NB4 (cell line): ENCODE measurements at regions not wholly inside any gene's neighbourhood (a gene's known extent, or its start where the extent isn't known, plus 50 kb on each side); places are given as distances from the start of the nearest gene placed in this dataset.

Experiments used
- CTCF ChIP-seq: IDR thresholded peaks from one replicate; pipeline ENCODE4 v1.5.1; 2012; ENCODE audit warnings: low read depth, low read length
- MAX ChIP-seq: IDR thresholded peaks from 2 replicates; pipeline ENCODE4 v1.6.1; 2011; ENCODE audit warnings: low read depth, low read length
- MYC ChIP-seq: IDR thresholded peaks from 2 replicates; pipeline ENCODE4 v1.6.1; 2011; ENCODE audit warnings: low read depth, low read length
- POLR2A ChIP-seq: IDR thresholded peaks from 2 replicates; pipeline ENCODE4 v1.6.1; 2011; ENCODE audit warnings: mild to moderate bottlenecking; ENCODE audit not compliant: insufficient read length; ENCODE audit errors: extremely low read depth

GRCh38 chr4:181848357-181848756 lies 394.8 kb upstream of the TENM3 start:
- TF ChIP-seq CTCF (no peak), POLR2A (no peak), MYC (no peak), MAX (no peak)
